HG02943 (cell line): ENCODE measurements at regions not wholly inside any gene's neighbourhood (a gene's known extent, or its start where the extent isn't known, plus 50 kb on each side); places are given as distances from the start of the nearest gene placed in this dataset.
"Not testable (repeated sequence)": the region's sequence is repeated elsewhere in the genome, so short reads cannot be mapped to it uniquely, and the experiment has no call there.

Source experiments
- ATAC-seq: cut with Tn5 transposase; IDR thresholded peaks from one replicate; pipeline ENCODE4 v1.9.1; 2021; ENCODE audit warnings: mild to moderate bottlenecking, low read depth, moderate library complexity; ENCODE audit not compliant: unreplicated experiment

DNA sequence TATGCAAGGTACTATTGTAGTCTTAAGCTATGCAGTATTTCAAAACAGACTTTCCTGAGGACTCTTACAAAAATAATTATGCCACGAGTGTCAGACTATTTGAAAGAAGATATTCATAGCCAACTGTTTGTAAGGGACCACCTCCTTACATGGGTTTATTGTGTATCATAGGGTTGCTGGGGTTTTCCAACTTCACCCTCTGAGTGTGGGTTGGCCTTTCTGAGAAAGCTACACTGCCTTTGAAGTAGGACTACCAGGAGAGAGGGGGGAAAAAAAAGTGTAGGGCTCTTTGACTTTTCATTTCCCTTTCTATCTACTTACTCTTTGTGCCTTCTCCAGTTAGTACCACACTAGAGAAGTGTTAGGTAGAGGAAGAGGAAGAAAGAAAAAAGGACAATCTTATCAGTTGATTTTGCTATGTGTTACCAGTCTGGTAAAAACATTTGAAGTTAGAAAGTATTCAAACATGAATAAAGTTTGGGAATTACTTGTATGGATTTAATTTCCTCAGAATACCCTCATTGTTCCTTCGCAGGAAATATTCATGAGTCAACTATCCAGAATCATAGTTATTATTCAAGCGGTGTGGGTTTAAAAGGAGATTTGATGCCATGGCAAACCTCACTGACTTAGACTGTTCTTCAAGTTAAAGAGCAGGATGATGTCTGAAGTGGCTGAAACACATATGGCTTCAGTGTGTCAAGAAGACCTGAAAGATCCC lies 329.3 kb upstream of the THBS1 start:
- no peak for ATAC-seq

DNA sequence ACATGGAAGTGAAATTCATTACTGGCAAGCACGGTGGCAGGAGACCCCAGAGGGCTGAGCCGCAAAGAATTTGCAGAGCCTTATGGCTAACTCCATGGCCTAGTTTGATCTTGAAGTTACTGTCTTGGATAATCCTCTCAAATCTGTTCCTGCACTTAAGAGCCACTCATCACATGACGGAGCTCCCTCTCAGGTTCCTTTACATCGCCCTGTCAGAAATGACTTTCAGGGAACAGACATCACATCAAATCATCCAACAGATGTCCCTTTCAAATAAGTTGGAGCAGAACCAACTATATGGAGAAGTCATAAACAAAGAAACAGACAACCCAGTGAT lies 328.8 kb upstream of the THBS1 start:
- ATAC-seq: no peak

DNA sequence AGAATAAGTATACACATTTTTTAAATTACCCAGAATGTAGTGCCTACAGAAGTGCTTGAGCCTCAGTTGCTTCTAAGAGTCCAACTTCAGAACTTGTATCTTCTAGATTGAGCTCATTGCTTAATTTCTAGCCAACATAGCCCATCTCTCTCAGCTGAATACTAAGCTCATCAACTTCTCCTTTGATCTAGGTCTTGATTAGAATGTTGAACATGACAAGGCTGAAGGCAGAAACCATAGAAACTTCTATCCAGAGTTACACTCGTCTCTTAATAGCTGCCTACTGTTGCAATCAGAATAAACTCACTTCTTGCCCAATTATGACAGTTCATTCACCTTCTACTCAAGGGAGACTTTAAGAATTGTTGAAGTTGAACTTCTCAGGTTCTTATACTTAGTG lies 327.3 kb upstream of the THBS1 start:
- no peak for ATAC-seq

DNA sequence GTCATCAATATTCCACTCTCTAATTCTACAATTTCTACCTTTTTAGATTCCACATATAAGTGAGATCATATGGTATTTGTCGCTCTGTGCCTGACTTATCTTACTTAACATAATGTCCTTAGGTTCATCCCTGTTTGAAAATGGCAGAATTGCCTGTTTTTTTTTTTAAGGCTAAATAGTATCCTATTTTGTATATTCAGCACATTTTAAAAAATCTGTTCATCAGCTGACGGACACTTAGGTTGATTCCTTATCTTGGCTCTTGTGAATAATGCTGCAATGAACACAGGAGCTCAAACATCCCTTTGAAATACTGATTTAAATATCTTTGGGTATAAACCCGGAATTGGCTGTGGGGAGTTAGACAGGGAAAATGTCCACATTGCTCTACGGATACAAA lies 326.7 kb upstream of the THBS1 start:
- ATAC-seq: no peak

DNA sequence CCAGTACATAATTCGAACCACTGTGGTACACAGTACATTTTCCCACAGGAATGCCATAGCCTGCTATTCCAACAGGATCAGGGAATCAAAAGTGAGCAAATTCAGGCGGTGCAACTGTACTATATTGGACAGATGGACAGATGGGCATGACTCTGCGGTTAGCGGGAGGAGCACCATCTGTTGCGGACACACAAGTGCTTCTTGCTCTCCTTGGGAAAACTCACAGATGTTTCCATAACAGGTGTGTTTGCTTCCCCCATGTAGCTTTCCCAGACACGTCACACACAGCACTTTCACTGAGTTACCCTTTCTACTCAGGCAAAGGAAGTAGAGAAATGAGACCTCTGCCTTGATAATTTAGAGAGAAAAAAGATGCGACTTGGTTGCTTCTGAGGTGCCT lies 325.1 kb upstream of the THBS1 start:
- ATAC-seq: no peak

DNA sequence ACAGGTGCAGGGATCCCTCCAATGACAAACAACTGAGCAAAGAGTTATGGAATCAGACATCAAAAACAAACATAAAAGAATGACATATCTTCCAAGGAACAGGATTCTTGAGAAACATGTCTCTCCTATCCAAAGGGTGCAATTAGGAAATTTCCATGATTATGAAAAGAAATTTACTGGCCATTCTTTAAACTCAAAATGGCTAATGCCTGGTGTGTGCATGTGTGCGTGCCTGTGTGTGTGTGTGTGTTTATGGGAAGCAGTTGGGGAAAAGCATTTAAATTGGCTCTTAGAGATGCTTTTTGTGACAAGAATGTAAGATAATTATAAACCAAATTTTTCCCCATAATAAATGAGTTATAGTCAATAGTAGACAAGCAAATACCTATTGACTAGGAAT lies 320.5 kb upstream of the THBS1 start:
- no peak for ATAC-seq

DNA sequence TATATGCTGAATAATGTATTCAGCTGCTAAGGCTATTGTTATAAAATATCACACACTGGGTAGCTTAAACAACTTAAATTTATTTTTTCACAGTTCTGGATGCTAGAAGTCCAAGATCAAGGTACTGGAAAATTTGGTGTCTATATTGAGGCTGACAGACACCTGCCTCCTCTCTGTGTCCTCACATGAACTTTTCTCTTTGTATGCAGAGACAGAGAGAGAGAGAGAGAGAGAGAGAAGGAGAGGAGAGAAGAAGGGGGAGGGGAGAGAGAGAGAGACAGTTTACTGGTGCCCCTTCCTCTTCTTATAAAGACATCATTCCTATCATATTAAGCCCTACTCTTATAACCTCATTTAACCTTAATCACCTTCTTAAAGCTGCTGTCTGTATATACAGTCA lies 320.1 kb upstream of the THBS1 start:
- ATAC-seq: no peak

DNA sequence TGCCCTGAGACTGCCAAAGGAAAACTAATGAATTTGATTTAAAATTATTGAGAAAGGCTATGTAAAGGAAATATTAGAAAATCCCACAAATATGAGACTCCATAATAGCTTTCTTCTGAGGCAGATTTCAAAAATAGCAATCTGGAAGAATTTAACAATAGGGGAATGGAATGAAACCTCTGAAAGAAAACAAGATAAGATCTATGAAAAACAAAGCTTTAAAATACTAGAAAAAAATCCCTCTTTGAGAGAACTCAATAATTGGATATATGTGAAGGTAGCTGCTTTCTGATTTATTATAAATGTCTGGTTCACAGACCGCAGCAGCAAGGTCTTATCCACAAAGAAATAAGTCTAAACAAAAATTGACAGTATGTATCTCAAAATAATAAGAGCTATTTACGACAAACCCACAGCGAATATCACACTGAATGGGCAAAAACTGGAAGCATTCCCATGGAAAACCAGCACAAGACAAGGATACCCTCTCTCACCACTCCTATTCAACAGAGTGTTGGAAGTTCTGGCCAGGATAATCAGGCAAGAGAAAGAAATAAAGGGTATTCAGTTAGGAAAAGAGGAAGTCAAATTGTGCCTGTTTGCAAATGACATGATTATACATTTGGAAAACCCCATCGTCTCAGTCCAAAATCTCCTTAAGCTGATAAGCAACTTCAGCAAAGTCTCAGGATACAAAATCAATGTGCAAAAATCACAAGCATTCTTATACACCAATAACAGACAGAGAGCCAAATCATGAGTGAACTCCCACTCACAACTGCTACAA lies 319.3 kb upstream of the THBS1 start:
- ATAC-seq: not testable (repeated sequence)

DNA sequence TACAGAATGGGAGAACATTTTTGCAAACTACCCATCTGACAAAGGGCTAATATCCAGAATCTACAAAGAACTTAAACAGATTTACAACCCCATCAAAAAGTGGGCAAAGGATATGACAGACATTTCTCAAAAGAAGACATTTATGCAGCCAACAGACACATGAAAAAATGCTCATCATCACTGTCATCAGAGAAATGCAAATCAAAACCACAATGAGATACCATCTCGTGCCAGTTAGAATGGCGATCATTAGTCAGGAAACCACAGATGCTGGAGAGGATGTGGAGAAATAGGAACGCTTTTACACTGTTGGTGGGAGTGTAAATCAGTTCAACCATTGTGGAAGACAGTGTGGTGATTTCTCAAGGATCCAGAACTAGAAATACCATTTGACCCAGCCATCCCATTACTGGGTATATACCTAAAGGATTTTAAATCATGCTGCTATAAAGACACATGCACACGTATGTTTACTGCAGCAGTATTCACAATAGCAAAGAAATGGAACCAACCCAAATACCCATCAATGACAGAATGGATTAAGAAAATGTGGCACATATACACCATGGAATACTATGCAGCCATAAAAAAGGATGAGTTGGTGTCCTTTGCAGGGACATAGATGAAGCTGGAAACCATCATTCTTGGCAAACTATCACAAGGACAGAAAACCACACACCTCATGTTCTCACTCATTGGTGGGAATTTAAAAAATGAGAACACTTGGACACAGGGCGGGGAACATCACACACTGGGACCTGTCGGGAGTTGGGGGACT lies 317.7 kb upstream of the THBS1 start:
- not testable (repeated sequence) for ATAC-seq

DNA sequence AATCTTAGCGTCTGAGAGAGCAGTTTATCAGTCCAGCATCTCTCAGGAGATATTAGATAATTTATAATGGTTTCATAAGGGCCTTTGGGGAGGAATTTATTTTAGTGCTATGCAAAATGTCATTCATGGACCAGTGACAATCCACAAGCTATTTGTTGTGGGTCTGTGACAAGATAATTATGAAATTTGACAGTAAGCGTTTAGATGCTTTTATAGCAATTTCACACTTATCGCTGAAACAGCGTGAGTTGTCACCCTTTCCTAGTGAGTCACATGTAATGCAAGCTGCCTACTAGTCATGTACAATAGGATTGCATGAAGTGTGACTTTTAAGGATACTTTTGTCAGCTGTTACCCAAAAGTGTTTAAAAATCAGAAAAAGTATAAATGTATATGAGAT lies 315.6 kb upstream of the THBS1 start:
- no peak for ATAC-seq

DNA sequence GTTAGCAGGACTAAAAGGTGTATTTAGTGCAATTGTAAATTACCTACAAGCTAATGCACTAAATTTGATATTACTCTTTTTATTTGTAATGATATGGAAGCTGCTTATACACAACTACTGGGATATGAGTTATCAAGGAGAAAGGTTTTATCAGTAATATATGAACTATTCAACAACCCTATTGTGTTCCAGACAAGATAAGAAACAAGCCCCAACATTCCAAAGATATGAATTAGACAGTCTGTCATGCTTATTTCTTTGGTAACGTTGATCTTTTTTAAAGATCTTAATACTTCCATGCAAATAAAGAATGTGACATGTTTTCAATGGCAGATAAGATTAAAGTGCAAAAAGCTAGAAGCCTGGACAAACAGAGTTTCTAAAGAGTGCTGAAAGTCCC lies 314.0 kb upstream of the THBS1 start:
- no peak for ATAC-seq

DNA sequence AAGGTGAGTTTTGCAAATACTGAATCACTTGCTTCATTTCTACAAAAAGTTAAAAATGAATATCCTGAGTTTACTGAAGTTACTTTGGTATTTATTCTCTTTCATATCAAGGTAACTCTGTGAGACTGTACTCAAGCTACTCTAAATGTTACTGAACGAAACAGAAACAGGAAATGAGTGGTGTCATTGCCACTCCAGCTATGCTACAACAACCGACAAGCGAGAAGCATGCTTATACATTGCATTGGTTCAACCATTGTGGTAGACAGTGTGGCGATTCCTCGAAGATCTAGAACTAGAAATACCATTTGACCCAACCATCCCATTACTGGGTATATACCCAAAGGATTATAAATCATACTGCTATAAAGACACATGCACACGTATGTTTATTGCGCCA lies 313.2 kb upstream of the THBS1 start:
- no peak for ATAC-seq

DNA sequence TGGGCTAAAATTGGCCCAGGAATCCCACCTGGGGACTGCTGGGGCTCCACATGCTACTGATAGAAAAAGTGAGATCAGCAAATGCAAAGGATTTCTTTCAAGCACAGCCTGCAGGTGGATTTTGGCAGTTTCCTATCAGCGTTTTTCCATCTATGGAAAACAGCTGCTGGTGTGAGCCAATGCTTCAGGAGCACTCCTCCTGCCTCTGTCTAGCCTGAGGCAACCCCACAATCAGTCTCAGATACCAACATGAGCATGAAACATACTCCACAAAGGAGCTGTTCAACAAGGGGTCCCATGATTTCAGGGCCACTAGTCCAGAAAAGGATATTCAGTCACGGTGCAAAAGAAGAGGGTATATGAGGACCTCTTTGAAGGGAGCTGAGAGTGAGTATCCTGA lies 311.5 kb upstream of the THBS1 start:
- ATAC-seq: no peak

DNA sequence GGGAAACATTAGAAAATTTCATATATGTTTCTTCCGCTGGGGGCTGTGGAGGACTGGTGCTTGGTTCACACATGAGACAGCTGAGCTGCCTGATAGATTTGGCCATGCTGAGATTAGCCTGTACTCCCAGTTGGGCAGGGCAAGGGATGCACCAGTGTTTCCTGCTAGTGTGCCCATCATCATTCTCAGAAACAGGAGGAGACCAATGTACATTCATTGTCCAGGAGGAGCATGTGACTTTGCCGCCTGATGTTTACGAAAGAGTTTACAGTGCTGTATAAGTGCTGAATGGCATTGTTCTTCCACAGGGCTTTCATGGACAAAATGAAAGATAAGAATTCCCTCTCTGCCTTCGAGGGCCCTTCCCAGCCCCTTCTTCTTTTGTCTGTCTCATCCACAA lies 311.1 kb upstream of the THBS1 start:
- no peak for ATAC-seq

DNA sequence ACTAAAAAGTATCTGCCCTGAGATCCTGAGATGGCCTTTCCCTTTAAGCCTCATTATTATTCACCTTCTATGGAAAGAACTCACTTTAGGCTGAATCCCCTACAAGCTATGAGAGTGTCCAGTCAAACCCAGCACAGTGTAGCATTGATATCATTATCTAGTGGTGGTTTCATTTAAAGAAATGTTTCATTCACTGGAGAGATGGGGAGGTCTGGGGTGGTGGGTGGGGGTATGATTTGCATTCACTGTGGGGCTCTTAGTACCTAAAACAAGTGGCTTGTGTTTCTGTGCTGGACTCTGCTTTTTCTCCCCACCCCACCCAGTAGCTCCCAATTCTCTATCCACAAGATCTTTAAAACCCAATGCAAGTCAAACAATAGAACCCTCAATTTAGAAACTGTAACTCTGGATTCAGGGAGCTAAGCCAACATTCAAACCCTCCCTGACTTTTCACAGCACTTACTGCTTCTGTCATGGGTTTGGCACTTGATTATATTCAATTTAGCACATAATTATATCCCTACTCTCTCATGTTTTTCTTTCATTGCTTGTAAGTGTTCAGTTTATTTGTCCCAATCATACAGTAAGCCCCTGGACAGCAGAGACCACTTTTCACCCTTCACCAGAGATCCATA lies 310.5 kb upstream of the THBS1 start:
- no peak for ATAC-seq

DNA sequence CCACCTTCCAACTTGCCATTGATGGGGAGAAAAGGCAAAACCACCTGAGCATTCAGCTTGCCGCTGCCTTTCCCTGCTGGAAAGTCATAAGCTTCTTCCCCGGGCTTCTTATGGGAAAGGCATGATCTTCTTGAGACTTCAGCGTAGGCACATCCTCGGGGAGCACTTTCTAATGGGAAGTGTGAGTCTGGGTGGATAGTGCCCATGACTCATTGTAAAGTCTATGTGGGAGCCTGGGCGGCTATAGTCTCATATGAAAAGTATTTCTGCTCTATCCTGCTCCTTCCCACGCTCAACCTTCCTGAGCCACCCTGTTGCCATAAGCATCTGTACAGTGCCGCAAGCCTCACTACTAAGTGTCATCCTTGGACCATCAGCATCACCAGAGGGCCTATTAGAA lies 309.9 kb upstream of the THBS1 start:
- no peak for ATAC-seq

DNA sequence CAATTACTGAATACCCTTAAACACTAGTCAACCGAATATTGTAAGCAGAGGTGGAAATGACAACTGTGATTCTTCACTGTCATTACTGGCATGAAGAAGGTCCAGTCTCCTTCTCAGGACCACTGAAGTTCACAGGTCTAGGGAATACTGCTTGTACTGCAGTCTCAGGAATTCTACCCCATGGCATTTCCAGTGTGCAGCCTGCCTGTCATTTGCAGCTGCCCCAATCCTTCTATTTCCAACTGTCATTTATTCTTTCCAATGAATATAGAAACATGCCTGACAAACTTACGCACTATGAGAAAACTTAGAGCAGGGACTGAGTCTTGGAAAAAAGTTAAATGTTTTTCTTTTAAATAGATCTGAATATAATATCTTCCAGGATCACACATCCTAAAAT lies 308.0 kb upstream of the THBS1 start:
- ATAC-seq: no peak

DNA sequence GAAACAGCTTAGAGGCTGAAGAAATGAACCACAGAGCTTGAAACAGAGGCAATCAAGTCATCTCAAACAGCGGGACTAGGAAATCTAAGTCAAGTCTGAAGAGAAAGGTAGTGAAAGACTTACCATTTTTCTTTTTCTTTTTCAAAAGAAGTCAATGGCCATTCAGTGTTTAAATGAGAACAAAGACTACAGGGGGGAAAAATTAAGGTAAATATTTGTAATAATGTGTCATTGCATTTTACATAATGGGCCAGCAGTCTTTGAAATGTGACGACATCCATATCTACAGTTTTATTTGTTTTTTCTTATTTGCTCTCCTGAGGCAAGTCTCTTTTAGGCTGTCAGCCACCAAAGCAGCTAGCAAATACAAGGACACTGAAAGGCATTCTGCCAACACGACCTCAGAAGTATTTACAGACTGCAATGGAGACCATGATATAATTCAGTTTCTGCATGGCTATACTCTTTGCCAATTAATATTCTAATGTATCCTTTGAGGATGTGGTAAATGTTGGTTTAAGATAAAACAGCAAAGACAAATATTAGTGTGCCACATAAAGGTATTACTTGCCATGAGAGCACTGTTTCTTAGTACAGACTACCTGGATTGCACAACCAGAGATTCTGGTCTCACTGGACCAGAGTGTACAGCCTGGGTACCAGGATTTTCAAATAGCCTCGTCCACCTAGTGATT lies 307.0 kb upstream of the THBS1 start:
- no peak for ATAC-seq

DNA sequence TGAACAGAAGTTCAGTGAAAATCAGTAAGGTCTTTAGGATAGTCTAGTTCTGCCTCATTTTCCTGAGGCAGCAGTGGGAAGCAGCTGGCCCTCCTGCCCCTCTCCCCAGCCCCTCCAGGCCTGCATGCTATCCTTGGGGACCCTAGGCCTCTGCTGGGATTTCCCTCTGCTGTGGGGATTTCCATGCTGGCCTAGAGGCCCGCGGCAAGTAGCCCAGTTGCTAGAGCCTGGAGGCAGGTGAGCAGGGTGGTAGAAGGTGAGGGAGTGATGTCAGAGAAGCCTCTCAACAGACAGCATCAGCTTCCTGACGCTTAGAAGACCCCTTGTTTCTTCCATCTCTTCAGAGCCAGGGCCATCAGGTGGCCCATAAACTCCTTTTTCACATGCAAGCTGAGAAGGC lies 305.8 kb upstream of the THBS1 start:
- no peak for ATAC-seq

DNA sequence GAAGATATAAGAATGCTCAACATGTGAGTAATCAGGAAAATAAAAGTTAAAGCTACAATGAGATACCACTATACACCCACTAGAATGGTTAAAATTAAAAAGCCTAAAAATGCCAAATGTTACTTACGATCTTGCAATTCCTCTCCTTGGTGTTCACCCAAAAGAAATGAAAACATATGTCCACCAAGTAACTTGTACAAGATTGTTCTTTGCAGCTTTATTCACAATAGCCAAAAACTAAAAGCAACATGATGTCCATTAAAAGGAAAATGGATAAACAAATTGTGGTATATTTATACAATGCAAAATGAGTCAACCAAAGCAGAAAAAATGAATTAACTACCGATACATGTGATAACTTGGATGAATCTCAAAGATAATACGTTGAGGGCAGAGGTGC lies 301.6 kb upstream of the THBS1 start:
- ATAC-seq: no peak

DNA sequence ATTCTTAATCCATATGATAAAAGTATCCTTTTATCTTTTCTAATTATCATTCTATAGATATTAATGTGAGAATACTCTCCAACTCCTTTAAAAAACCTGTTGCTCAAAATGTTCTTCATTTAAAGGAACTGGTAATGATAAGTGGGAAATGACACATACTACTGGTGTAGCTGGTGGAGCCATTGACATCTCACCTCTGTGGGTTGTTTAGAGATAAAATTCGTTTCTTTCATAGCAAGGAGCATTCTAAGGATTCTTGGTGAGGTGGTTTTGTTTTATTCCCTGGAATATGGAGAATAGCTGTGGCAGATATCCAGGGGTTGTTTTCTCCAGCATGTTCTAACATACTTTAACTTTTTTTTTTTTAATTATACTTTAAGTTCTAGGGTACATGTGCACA lies 299.8 kb upstream of the THBS1 start:
- no peak for ATAC-seq
